Endodermal cell (in vitro differentiated cells): ENCODE measurements at regions not wholly inside any gene's neighbourhood (a gene's known extent, or its start where the extent isn't known, plus 50 kb on each side); places are given as distances from the start of the nearest gene placed in this dataset.

Experiments
- DNase-seq: peaks from one replicate; pipeline ENCODE4 v3.0.0-alpha.2; 2017
- H3K27ac ChIP-seq: 2 replicates; pipeline ENCODE4 v1.5.1; 2013; ENCODE audit warnings: mild to moderate bottlenecking, low read depth, low read length, moderate library complexity
- H3K27me3 ChIP-seq: 2 replicates; pipeline ENCODE4 v1.6.1; 2013; ENCODE audit warnings: mild to moderate bottlenecking, low read length, moderate library complexity; ENCODE audit not compliant: insufficient read depth, control insufficient read depth, poor library complexity, severe bottlenecking
- H3K36me3 ChIP-seq: 2 replicates; pipeline ENCODE4 v1.7.0; 2013; ENCODE audit warnings: mild to moderate bottlenecking, low read length, moderate library complexity; ENCODE audit not compliant: control insufficient read depth, insufficient read depth
- H3K4me1 ChIP-seq: one replicate; pipeline ENCODE4 v1.7.0; 2013; ENCODE audit warnings: low read length; ENCODE audit not compliant: control insufficient read depth, insufficient read depth
- H3K4me3 ChIP-seq: 2 replicates; pipeline ENCODE4 v1.5.1; 2013; ENCODE audit warnings: mild to moderate bottlenecking, low read length, moderate library complexity
- H3K9ac ChIP-seq: 2 replicates; pipeline ENCODE4 v1.6.1; 2013; ENCODE audit warnings: mild to moderate bottlenecking, low read length, moderate library complexity; ENCODE audit not compliant: poor library complexity, severe bottlenecking; ENCODE audit errors: extremely low read depth
- H3K9me3 ChIP-seq: 2 replicates; pipeline ENCODE4 v1.6.1; 2013; ENCODE audit warnings: mild to moderate bottlenecking, low read length, moderate library complexity; ENCODE audit not compliant: control insufficient read depth
- H3K27ac Mint-ChIP-seq: 2 replicates; pipeline ENCODE4 v1.8.0; 2020; ENCODE audit warnings: mixed read lengths
- H3K27me3 Mint-ChIP-seq: 2 replicates; pipeline ENCODE4 v1.8.0; 2021; ENCODE audit warnings: mild to moderate bottlenecking, mixed read lengths; ENCODE audit not compliant: insufficient read depth
- H3K36me3 Mint-ChIP-seq: 2 replicates; pipeline ENCODE4 v1.8.0; 2020; ENCODE audit warnings: low read depth, mixed read lengths
- H3K4me1 Mint-ChIP-seq: 2 replicates; pipeline ENCODE4 v1.8.0; 2020; ENCODE audit warnings: mixed read lengths
- H3K4me3 Mint-ChIP-seq: 2 replicates; pipeline ENCODE4 v1.8.0; 2020; ENCODE audit warnings: mild to moderate bottlenecking, moderate library complexity, mixed read lengths
- H3K9me3 Mint-ChIP-seq: 2 replicates; pipeline ENCODE4 v1.8.0; 2020; ENCODE audit warnings: mild to moderate bottlenecking, mixed read lengths
- WGBS, 2 experiments: methylation state at CpG; one replicate each; pipeline versions ENCODE4 v1.1.5 to v1.1.7; 2013; ENCODE audit warnings: missing lambda C conversion rate in 2 of 2, mixed read lengths in 1 of 2; ENCODE audit not compliant: insufficient coverage in 1 of 2, insufficient read length in 1 of 2; 5-methylcytosine and 5-hydroxymethylcytosine counted together
- TF ChIP-seq, protein P1 (sequence below): fragments of 200-600 bp; sonication (generic); conservative IDR thresholded peaks from 2 replicates; pipeline ENCODE4 v1.5.0; 2021; ENCODE audit warnings: antibody characterized with exemption, mild to moderate bottlenecking

DNA sequence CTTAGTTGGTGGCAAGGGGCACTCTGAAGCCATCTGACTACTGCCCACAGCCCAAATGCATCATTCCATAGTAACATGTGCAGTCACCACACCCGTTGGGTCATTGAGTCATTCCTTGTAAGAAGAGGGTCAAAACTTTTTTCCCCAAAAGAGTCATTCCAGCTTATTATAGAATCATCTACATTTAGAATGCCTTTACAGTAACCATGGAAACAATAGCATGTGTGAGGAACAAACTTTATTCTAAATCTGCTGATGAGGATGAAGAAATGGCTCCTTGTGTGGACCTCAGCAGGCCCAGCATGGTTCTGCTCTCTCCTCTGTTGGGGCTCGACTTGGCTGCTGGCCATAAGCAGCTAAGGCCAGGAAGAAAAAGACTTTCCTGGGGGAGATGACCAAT, 111.2 kb upstream of the PTPRT start:
- no peaks in the 10 kb centered on the region for H3K36me3 Mint-ChIP-seq
- DNase-seq = no peak
- H3K9me3 ChIP-seq = no peaks in the 10 kb centered on the region
- no peak overlapping the region for H3K27ac Mint-ChIP-seq
- TF ChIP-seq, protein P1, sequence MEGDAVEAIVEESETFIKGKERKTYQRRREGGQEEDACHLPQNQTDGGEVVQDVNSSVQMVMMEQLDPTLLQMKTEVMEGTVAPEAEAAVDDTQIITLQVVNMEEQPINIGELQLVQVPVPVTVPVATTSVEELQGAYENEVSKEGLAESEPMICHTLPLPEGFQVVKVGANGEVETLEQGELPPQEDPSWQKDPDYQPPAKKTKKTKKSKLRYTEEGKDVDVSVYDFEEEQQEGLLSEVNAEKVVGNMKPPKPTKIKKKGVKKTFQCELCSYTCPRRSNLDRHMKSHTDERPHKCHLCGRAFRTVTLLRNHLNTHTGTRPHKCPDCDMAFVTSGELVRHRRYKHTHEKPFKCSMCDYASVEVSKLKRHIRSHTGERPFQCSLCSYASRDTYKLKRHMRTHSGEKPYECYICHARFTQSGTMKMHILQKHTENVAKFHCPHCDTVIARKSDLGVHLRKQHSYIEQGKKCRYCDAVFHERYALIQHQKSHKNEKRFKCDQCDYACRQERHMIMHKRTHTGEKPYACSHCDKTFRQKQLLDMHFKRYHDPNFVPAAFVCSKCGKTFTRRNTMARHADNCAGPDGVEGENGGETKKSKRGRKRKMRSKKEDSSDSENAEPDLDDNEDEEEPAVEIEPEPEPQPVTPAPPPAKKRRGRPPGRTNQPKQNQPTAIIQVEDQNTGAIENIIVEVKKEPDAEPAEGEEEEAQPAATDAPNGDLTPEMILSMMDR = no peak
- no peaks in the 10 kb centered on the region for H3K4me1 ChIP-seq
- H3K4me1 Mint-ChIP-seq = no peaks in the 10 kb centered on the region
- WGBS, 2 experiments = 96% methylated on average over 2 of the region's 2 CpGs; no CpG with 5 or more reads in 1 of the 2 experiments
- no peaks in the 10 kb centered on the region for H3K36me3 ChIP-seq
- no peak overlapping the region for H3K4me3 ChIP-seq
- H3K27me3 Mint-ChIP-seq = peaks cover 2% of the 10 kb centered on the region
- H3K9me3 Mint-ChIP-seq = peaks cover 3% of the 10 kb centered on the region
- no peak overlapping the region for H3K4me3 Mint-ChIP-seq
- no peaks in the 10 kb centered on the region for H3K27me3 ChIP-seq
- no peak overlapping the region for H3K27ac ChIP-seq
- H3K9ac ChIP-seq = no peak overlapping the region

DNA sequence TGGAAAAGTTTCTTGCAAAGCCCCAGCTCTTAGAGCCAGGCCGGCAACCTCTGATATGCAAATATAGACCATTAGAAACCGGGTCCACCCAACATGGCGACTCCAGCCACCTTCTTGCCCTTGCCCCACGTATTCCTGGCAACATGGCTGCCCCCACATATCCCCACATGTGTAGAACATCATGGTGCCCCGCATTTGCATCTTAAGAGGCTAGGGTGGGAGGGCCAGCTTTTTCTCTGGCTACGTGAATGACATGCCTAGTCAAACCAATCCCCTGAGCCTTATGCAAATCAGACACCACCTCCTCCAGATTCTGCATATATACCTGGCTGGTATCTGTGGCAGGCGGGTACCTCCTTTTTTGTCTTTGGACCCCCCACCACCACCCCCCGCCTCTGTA, 106.1 kb upstream of the PTPRT start:
- Mint-ChIP-seq H3K36me3 (no peaks in the 10 kb centered on the region), H3K4me3 (no peak overlapping the region), H3K27ac (no peak overlapping the region), H3K27me3 (no peaks in the 10 kb centered on the region), H3K4me1 (peaks cover 9% of the 10 kb centered on the region), H3K9me3 (peaks cover 10% of the 10 kb centered on the region)
- H3K9me3 ChIP-seq = peaks cover 4% of the 10 kb centered on the region
- peaks cover 7% of the 10 kb centered on the region for H3K4me1 ChIP-seq
- H3K27me3 ChIP-seq = no peaks in the 10 kb centered on the region
- H3K9ac ChIP-seq = no peak overlapping the region
- H3K4me3 ChIP-seq = no peak overlapping the region
- no peak for DNase-seq
- H3K27ac ChIP-seq = no peak overlapping the region
- TF ChIP-seq, protein P1 = no peak
- 90 to 96% methylated on average over 5 to 8 of the region's 8 CpGs for WGBS, 2 experiments
- H3K36me3 ChIP-seq = no peaks in the 10 kb centered on the region

DNA sequence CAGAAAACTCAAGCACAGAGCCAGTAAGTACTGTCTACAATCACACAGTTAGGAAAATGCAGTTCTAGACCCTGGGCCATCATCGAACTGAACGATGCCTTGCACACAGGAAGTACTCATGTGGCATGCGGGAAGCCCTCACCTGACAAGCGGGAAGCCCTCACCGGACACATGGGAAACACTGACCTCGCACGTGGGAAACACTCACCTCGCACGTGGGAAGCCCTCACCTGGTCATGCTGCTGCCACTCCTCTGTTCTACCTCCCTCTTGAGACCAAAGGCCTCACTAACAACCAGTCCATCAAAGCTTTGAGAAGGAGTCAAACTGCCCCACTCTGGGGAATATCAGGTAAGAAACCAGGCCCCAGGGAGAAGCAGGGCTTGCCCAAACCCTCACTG, 105.6 kb upstream of the PTPRT start:
- no peaks in the 10 kb centered on the region for H3K36me3 Mint-ChIP-seq

More for the DNA sequence above, 105.6 kb upstream of the PTPRT start:
- H3K27me3 ChIP-seq = no peaks in the 10 kb centered on the region
- no peak overlapping the region for H3K9ac ChIP-seq
- Mint-ChIP-seq H3K9me3 (peaks cover 10% of the 10 kb centered on the region), H3K27me3 (no peaks in the 10 kb centered on the region), H3K27ac (no peak overlapping the region), H3K4me1 (peaks cover 9% of the 10 kb centered on the region), H3K4me3 (no peak overlapping the region)
- no peak overlapping the region for H3K4me3 ChIP-seq
- H3K36me3 ChIP-seq = no peaks in the 10 kb centered on the region
- no peak for DNase-seq
- TF ChIP-seq, protein P1 = no peak
- peaks cover 4% of the 10 kb centered on the region for H3K9me3 ChIP-seq
- no peak overlapping the region for H3K27ac ChIP-seq
- 90 to 98% methylated on average over 9 of the region's 9 CpGs for WGBS, 2 experiments
- peaks cover 7% of the 10 kb centered on the region for H3K4me1 ChIP-seq
